ENCODE measurements at regions not wholly inside any gene's neighbourhood (a gene's known extent, or its start where the extent isn't known, plus 50 kb on each side); places are given as distances from the start of the nearest gene placed in this dataset.

DNA sequence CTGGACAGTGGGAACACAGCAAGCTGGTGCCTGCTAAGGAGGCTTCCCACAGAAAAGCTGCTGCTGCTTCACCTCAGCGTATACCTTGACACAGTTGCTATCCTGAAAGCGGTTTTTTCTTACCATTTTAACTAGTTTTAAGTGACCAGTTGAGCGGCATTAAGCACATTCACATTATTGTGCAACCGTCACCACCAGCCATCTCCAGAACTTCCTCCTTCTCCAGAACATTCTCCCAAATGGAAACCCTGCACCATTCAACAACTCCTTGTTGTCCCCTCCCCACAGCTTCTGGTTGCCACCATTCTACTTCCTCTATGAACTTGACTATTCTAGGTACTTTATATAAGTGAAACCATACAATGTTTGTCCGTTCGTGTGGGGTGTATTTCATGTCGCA lies 169.9 kb downstream of the SNX10 start:
- Histone ChIP-seq H3K4me2 (ENCODE audit: control insufficient read depth, insufficient read depth) (no peak overlapping the region), H2AFZ (ENCODE audit: control insufficient read depth, low read depth, low read length) (no peak overlapping the region), H3K9me3 (replicated peaks; ENCODE audit: control insufficient read depth, insufficient read depth, low read length) (no peaks in the 10 kb centered on the region), H3K27me3 (replicated peaks in 1 of 2; ENCODE audit: control insufficient read depth in 2 of 2, insufficient read depth in 2 of 2, low read length in 1 of 2) (no peaks in the 10 kb centered on the region; a peak in 2 of 4 replicates), H3K9ac (ENCODE audit: control insufficient read depth, insufficient read depth, low read length) (no peak overlapping the region), H3K4me1 (ENCODE audit: control insufficient read depth, insufficient read depth, low read length) (no peaks in the 10 kb centered on the region), H4K20me1 (ENCODE audit: control insufficient read depth, insufficient read depth) (no peaks in the 10 kb centered on the region), H3K27ac (ENCODE audit: control insufficient read depth, insufficient read depth) (no peak overlapping the region), H3K79me2 (ENCODE audit: control insufficient read depth, insufficient read depth, low read length) (no peaks in the 10 kb centered on the region), H3K4me3 (no peak overlapping the region), H3K36me3 (ENCODE audit: control insufficient read depth in 2 of 2, insufficient read depth in 2 of 2, low read length in 1 of 2) (no peaks in the 10 kb centered on the region)
- no TSS peak for BruUV-seq (replicated peaks)
- no peak for DNase-seq (ENCODE audit: low read depth, low spot score)
- ChIA-PET RAD21 (ENCODE audit: unreplicated experiment) (no interaction called here), CTCF (interaction anchor here (1.1 to 1.8 kb wide), 2 partner anchors 18 to 92 kb away, joined by 3 to 4 read pairs; no protein-coding TSS in a partner anchor), POLR2A (no interaction called here), SMC1A (ENCODE audit: uncharacterized antibody, unreplicated experiment) (no interaction called here)
- TF ChIP-seq JUND (IDR thresholded peaks at IDR 0.05; ENCODE audit: low read depth, low read length) (no peak), SRF (IDR thresholded peaks at IDR 0.05; ENCODE audit: low read depth in 2 of 2, low read length in 2 of 2) (no peak), EGR1 (IDR thresholded peaks at IDR 0.05; ENCODE audit: borderline replicate concordance in 1 of 2, low read depth in 2 of 2, low read length in 2 of 2) (no peak), BCL11A (IDR thresholded peaks at IDR 0.05; ENCODE audit: low read depth, low read length) (no peak), HDAC6 (IDR thresholded peaks at IDR 0.05; ENCODE audit: unreplicated experiment) (no peak), MEF2B (IDR thresholded peaks at IDR 0.05; ENCODE audit: partially characterized antibody, poor library complexity, severe bottlenecking) (no peak), POLR2AphosphoS2 (IDR thresholded peaks at IDR 0.05; ENCODE audit: low read depth, low read length) (no peak), TBL1XR1 (IDR thresholded peaks at IDR 0.05; ENCODE audit: low read depth, low read length) (no peak), NR2F1 (conservative IDR thresholded peaks at IDR 0.05) (no peak)
- TF ChIP-seq, protein P1, sequence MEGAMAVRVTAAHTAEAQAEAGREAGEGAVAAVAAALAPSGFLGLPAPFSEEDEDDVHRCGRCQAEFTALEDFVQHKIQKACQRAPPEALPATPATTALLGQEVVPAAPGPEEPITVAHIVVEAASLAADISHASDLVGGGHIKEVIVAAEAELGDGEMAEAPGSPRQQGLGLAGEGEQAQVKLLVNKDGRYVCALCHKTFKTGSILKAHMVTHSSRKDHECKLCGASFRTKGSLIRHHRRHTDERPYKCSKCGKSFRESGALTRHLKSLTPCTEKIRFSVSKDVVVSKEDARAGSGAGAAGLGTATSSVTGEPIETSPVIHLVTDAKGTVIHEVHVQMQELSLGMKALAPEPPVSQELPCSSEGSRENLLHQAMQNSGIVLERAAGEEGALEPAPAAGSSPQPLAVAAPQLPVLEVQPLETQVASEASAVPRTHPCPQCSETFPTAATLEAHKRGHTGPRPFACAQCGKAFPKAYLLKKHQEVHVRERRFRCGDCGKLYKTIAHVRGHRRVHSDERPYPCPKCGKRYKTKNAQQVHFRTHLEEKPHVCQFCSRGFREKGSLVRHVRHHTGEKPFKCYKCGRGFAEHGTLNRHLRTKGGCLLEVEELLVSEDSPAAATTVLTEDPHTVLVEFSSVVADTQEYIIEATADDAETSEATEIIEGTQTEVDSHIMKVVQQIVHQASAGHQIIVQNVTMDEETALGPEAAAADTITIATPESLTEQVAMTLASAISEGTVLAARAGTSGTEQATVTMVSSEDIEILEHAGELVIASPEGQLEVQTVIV (IDR thresholded peaks at IDR 0.05; ENCODE audit: borderline replicate concordance, partially characterized antibody) = no peak
- TF ChIP-seq, protein P2, sequence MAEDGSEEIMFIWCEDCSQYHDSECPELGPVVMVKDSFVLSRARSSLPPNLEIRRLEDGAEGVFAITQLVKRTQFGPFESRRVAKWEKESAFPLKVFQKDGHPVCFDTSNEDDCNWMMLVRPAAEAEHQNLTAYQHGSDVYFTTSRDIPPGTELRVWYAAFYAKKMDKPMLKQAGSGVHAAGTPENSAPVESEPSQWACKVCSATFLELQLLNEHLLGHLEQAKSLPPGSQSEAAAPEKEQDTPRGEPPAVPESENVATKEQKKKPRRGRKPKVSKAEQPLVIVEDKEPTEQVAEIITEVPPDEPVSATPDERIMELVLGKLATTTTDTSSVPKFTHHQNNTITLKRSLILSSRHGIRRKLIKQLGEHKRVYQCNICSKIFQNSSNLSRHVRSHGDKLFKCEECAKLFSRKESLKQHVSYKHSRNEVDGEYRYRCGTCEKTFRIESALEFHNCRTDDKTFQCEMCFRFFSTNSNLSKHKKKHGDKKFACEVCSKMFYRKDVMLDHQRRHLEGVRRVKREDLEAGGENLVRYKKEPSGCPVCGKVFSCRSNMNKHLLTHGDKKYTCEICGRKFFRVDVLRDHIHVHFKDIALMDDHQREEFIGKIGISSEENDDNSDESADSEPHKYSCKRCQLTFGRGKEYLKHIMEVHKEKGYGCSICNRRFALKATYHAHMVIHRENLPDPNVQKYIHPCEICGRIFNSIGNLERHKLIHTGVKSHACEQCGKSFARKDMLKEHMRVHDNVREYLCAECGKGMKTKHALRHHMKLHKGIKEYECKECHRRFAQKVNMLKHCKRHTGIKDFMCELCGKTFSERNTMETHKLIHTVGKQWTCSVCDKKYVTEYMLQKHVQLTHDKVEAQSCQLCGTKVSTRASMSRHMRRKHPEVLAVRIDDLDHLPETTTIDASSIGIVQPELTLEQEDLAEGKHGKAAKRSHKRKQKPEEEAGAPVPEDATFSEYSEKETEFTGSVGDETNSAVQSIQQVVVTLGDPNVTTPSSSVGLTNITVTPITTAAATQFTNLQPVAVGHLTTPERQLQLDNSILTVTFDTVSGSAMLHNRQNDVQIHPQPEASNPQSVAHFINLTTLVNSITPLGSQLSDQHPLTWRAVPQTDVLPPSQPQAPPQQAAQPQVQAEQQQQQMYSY (CRISPR knock-in tag; IDR thresholded peaks at IDR 0.05) = no peak
- TF ChIP-seq, protein P3, sequence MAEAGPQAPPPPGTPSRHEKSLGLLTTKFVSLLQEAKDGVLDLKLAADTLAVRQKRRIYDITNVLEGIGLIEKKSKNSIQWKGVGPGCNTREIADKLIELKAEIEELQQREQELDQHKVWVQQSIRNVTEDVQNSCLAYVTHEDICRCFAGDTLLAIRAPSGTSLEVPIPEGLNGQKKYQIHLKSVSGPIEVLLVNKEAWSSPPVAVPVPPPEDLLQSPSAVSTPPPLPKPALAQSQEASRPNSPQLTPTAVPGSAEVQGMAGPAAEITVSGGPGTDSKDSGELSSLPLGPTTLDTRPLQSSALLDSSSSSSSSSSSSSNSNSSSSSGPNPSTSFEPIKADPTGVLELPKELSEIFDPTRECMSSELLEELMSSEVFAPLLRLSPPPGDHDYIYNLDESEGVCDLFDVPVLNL (IDR thresholded peaks at IDR 0.05; ENCODE audit: low read depth, low read length) = no peak
- TF ChIP-seq, protein P4, sequence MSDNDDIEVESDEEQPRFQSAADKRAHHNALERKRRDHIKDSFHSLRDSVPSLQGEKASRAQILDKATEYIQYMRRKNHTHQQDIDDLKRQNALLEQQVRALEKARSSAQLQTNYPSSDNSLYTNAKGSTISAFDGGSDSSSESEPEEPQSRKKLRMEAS (IDR thresholded peaks at IDR 0.05; ENCODE audit: low read depth, low read length) = no peak
- in situ Hi-C loops (cut with MboI) (no loop called here), intact Hi-C loops (cut with micrococcal nuclease; ENCODE audit: unreplicated experiment) (no loop called here)
- 69% methylated on average over 7 of the region's 7 CpGs for WGBS (ENCODE audit: insufficient coverage, insufficient replicate concordance, low lambda C conversion rate, missing lambda C conversion rate)
- no peak for FAIRE-seq
- no peak for ATAC-seq

Measured in GM12878 (cell line).